DOHH2 (cell line): ENCODE measurements at regions not wholly inside any gene's neighbourhood (a gene's known extent, or its start where the extent isn't known, plus 50 kb on each side); places are given as distances from the start of the nearest gene placed in this dataset.
"Not testable (repeated sequence)": the region's sequence is repeated elsewhere in the genome, so short reads cannot be mapped to it uniquely, and the experiment has no call there.

Experiments used
- H3F3A ChIP-seq: fragments of 200-600 bp; sonication (generic), shearing (Covaris generic); 2 replicates; pipeline ENCODE4 v1.6.0; 2016; ENCODE audit warnings: antibody characterized with exemption, mild to moderate bottlenecking; ENCODE audit not compliant: control insufficient read depth, insufficient read depth
- H3K27ac ChIP-seq: fragments of 200-600 bp; sonication (generic); 2 replicates; pipeline ENCODE4 v1.5.1; 2014; ENCODE audit warnings: low read depth, mild to moderate bottlenecking, low read length, moderate library complexity
- H3K27me3 ChIP-seq: fragments of 200-600 bp; sonication (generic); 2 replicates; pipeline ENCODE4 v1.6.1; 2014; ENCODE audit warnings: mild to moderate bottlenecking, low read length, mixed read lengths; ENCODE audit not compliant: control insufficient read depth
- H3K36me3 ChIP-seq: fragments of 200-600 bp; sonication (generic); 2 replicates; pipeline ENCODE4 v1.6.1; 2014; ENCODE audit warnings: mild to moderate bottlenecking, low read length, moderate library complexity, mixed read lengths; ENCODE audit not compliant: control insufficient read depth
- H3K4me1 ChIP-seq: fragments of 200-600 bp; sonication (generic); 2 replicates; pipeline ENCODE4 v1.6.1; 2014; ENCODE audit warnings: mild to moderate bottlenecking, low read length, mixed read lengths; ENCODE audit not compliant: control insufficient read depth
- H3K4me2 ChIP-seq: fragments of 200-600 bp; sonication (generic); 2 replicates; pipeline ENCODE4 v1.6.0; 2014; ENCODE audit warnings: mild to moderate bottlenecking, low read length, moderate library complexity
- H3K4me3 ChIP-seq: fragments of 200-600 bp; sonication (generic); 2 replicates; pipeline ENCODE4 v1.5.1; 2014; ENCODE audit warnings: mild to moderate bottlenecking, low read length, mixed read lengths
- H3K79me2 ChIP-seq: fragments of 200-600 bp; sonication (generic); 2 replicates; pipeline ENCODE4 v1.6.1; 2014; ENCODE audit warnings: mild to moderate bottlenecking, low read length, mixed read lengths; ENCODE audit not compliant: control insufficient read depth
- H3K9me2 ChIP-seq: fragments of 200-600 bp; sonication (generic); replicated peaks from 2 replicates; pipeline ENCODE4 v1.6.1; 2014; ENCODE audit warnings: mild to moderate bottlenecking, low read length, mixed read lengths; ENCODE audit not compliant: control insufficient read depth
- H3K9me3 ChIP-seq: fragments of 200-600 bp; sonication (generic); 2 replicates; pipeline ENCODE4 v1.6.1; 2014; ENCODE audit warnings: antibody characterized with exemption, low read length, mixed read lengths; ENCODE audit not compliant: control insufficient read depth, insufficient read depth
- H4K20me1 ChIP-seq: fragments of 200-600 bp; sonication (generic); 2 replicates; pipeline ENCODE4 v1.6.0; 2014; ENCODE audit warnings: low read depth, mild to moderate bottlenecking, antibody characterized with exemption, low read length, moderate library complexity; ENCODE audit not compliant: control insufficient read depth, insufficient read depth
- CTCF ChIP-seq: fragments of 200-600 bp; sonication (generic); IDR thresholded peaks from one replicate; pipeline ENCODE4 v1.5.1; 2014; ENCODE audit warnings: antibody characterized with exemption, mild to moderate bottlenecking, low read depth, low read length; ENCODE audit not compliant: poor library complexity, severe bottlenecking
- EZH2phosphoT487 ChIP-seq: fragments of 200-600 bp; sonication (generic); IDR thresholded peaks from 2 replicates; pipeline ENCODE4 v1.6.1; 2017; ENCODE audit warnings: borderline replicate concordance, mild to moderate bottlenecking, antibody characterized with exemption, low read length, moderate library complexity, mixed read lengths

- Histone ChIP-seq H3K36me3 (no peaks in the 10 kb centered on the region), H3K9me3 (no peaks in the 10 kb centered on the region), H3K4me3 (no peak overlapping the region), H3K79me2 (no peaks in the 10 kb centered on the region), H4K20me1 (no peaks in the 10 kb centered on the region), H3K27me3 (no peaks in the 10 kb centered on the region), H3K4me1 (no peaks in the 10 kb centered on the region), H3K9me2 (no peaks in the 10 kb centered on the region), H3F3A (no peaks in the 10 kb centered on the region), H3K4me2 (no peak overlapping the region), H3K27ac (no peak overlapping the region)
- TF ChIP-seq CTCF (no peak), EZH2phosphoT487 (no peak)
Observed at GRCh38 chr7:8885480-8886000, 452.1 kb downstream of the NXPH1 start.

GRCh38 chr7:8890346-8890745, 456.9 kb downstream of the NXPH1 start:
- H3K27me3 ChIP-seq, H3K4me3 ChIP-seq, H3K4me2 ChIP-seq, H3K79me2 ChIP-seq, H3F3A ChIP-seq, H3K9me2 ChIP-seq, H3K27ac ChIP-seq, H3K36me3 ChIP-seq, H3K9me3 ChIP-seq, H4K20me1 ChIP-seq, H3K4me1 ChIP-seq: not testable (repeated sequence)

GRCh38 chr7:8893775-8894174, 460.4 kb downstream of the NXPH1 start:
- H4K20me1 ChIP-seq = no peaks in the 10 kb centered on the region
- no peaks in the 10 kb centered on the region for H3F3A ChIP-seq
- H3K4me1 ChIP-seq = no peaks in the 10 kb centered on the region
- no peak overlapping the region for H3K27ac ChIP-seq
- no peaks in the 10 kb centered on the region for H3K27me3 ChIP-seq
- no peaks in the 10 kb centered on the region for H3K36me3 ChIP-seq
- no peaks in the 10 kb centered on the region for H3K9me3 ChIP-seq
- H3K4me2 ChIP-seq = no peak overlapping the region
- H3K9me2 ChIP-seq = no peaks in the 10 kb centered on the region
- TF ChIP-seq EZH2phosphoT487 (no peak), CTCF (no peak)
- no peak overlapping the region for H3K4me3 ChIP-seq
- H3K79me2 ChIP-seq = no peaks in the 10 kb centered on the region

- H3K9me3 ChIP-seq = no peaks in the 10 kb centered on the region
- H3K79me2 ChIP-seq = no peaks in the 10 kb centered on the region
- H4K20me1 ChIP-seq = no peaks in the 10 kb centered on the region
- TF ChIP-seq CTCF (no peak), EZH2phosphoT487 (no peak)
- H3K4me3 ChIP-seq = no peak overlapping the region
- no peak overlapping the region for H3K4me2 ChIP-seq
- no peaks in the 10 kb centered on the region for H3F3A ChIP-seq
- H3K27me3 ChIP-seq = no peaks in the 10 kb centered on the region
- H3K27ac ChIP-seq = no peak overlapping the region
- no peaks in the 10 kb centered on the region for H3K4me1 ChIP-seq
- H3K36me3 ChIP-seq = no peaks in the 10 kb centered on the region
- no peaks in the 10 kb centered on the region for H3K9me2 ChIP-seq
Observed at GRCh38 chr7:8906396-8907075, 473.1 kb downstream of the NXPH1 start.
